ENCODE measurements at regions not wholly inside any gene's neighbourhood (a gene's known extent, or its start where the extent isn't known, plus 50 kb on each side); places are given as distances from the start of the nearest gene placed in this dataset.

GRCh38 chr6:169391473-169392071 is 137.9 kb upstream of the THBS2 start:
- TF ChIP-seq EZH2 (IDR thresholded peaks at IDR 0.05; ENCODE audit: borderline replicate concordance, control insufficient read depth, low read depth, low read length): no peak
- TF ChIP-seq CHD4 (IDR thresholded peaks at IDR 0.05): no peak
- TF ChIP-seq, protein P1, sequence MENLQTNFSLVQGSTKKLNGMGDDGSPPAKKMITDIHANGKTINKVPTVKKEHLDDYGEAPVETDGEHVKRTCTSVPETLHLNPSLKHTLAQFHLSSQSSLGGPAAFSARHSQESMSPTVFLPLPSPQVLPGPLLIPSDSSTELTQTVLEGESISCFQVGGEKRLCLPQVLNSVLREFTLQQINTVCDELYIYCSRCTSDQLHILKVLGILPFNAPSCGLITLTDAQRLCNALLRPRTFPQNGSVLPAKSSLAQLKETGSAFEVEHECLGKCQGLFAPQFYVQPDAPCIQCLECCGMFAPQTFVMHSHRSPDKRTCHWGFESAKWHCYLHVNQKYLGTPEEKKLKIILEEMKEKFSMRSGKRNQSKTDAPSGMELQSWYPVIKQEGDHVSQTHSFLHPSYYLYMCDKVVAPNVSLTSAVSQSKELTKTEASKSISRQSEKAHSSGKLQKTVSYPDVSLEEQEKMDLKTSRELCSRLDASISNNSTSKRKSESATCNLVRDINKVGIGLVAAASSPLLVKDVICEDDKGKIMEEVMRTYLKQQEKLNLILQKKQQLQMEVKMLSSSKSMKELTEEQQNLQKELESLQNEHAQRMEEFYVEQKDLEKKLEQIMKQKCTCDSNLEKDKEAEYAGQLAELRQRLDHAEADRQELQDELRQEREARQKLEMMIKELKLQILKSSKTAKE (IDR thresholded peaks at IDR 0.05; ENCODE audit: low read depth, poor library complexity, severe bottlenecking): no peak
- no peak for TF ChIP-seq CREM (IDR thresholded peaks at IDR 0.05; ENCODE audit: low read depth)
- no peak for TF ChIP-seq TAF1 (IDR thresholded peaks at IDR 0.05; ENCODE audit: borderline replicate concordance, low read depth, low read length)
- no peak for TF ChIP-seq RFX5 (IDR thresholded peaks at IDR 0.05; ENCODE audit: low read depth, low read length)
- no peak for TF ChIP-seq GABPA (IDR thresholded peaks at IDR 0.05; ENCODE audit: low read depth)
- TF ChIP-seq RCOR1 (conservative IDR thresholded peaks at IDR 0.05; ENCODE audit: low read depth, low read length): no peak
- TF ChIP-seq CTCF (IDR thresholded peaks at IDR 0.05 in 2 of 3, conservative IDR thresholded peaks at IDR 0.05 in 1 of 3; ENCODE audit: control insufficient read depth in 2 of 3, extremely low read depth in 1 of 3, insufficient read depth in 1 of 3, low read depth in 3 of 3, low read length in 3 of 3): no peak
